ENCODE measurements at regions not wholly inside any gene's neighbourhood (a gene's known extent, or its start where the extent isn't known, plus 50 kb on each side); places are given as distances from the start of the nearest gene placed in this dataset.

DNA sequence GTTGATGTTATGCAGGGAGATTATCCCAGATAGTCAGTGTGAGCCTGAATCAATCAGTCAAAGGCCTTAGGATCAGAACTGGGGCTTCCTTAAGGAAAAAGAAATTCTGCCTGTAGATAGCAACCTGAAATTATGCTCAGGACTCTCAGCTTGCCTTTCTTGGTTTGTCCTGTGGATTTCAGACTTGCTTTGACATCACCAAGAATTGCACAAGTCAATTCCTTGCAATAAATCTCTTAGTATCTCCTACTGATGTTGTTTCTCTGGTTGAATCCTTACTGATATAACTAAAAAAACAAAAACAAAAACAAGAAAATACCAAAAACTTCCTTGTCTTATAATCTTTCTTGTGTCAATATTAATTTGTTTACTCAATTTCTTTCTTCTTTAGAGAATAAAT lies 258.9 kb upstream of the TCF21 start:
- no peak overlapping the region for H3K4me3 ChIP-seq (ENCODE audit: low read depth, low read length)
- TF ChIP-seq, protein P1, sequence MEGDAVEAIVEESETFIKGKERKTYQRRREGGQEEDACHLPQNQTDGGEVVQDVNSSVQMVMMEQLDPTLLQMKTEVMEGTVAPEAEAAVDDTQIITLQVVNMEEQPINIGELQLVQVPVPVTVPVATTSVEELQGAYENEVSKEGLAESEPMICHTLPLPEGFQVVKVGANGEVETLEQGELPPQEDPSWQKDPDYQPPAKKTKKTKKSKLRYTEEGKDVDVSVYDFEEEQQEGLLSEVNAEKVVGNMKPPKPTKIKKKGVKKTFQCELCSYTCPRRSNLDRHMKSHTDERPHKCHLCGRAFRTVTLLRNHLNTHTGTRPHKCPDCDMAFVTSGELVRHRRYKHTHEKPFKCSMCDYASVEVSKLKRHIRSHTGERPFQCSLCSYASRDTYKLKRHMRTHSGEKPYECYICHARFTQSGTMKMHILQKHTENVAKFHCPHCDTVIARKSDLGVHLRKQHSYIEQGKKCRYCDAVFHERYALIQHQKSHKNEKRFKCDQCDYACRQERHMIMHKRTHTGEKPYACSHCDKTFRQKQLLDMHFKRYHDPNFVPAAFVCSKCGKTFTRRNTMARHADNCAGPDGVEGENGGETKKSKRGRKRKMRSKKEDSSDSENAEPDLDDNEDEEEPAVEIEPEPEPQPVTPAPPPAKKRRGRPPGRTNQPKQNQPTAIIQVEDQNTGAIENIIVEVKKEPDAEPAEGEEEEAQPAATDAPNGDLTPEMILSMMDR (IDR thresholded peaks at IDR 0.05; ENCODE audit: low read depth, low read length): no peak

GRCh38 chr6:133630651-133631050 lies 258.3 kb upstream of the TCF21 start:
- TF ChIP-seq, protein P1 (IDR thresholded peaks at IDR 0.05; ENCODE audit: low read depth, low read length): no peak

DNA sequence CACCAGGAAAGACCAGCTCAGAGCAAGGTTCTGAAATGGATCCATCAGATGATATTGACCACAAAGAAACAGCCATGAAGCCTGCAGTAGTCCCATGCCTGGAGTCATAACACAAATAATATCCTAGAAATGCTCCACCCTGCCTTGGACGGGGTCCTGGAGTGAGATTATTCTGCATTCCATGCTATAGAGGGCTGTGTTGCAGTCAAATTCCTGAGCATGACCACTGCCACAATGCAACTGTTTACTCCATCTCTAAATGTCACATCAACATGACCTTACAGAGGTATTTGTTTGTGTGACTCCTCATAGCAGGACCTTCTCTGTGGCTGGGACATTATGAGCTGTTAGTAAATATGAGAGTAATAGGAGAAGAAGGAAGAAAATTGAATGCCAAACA lies 257.5 kb upstream of the TCF21 start:
- TF ChIP-seq, protein P1 (IDR thresholded peaks at IDR 0.05; ENCODE audit: low read depth, low read length): peak; percentile 29; the same call in 1 of the 2 replicates
- no peak overlapping the region for H3K4me3 ChIP-seq (ENCODE audit: low read depth, low read length)

More at GRCh38 chr6:133630651-133631050, 258.3 kb upstream of the TCF21 start:
- H3K4me3 ChIP-seq (ENCODE audit: low read depth, low read length): no peak overlapping the region

DNA sequence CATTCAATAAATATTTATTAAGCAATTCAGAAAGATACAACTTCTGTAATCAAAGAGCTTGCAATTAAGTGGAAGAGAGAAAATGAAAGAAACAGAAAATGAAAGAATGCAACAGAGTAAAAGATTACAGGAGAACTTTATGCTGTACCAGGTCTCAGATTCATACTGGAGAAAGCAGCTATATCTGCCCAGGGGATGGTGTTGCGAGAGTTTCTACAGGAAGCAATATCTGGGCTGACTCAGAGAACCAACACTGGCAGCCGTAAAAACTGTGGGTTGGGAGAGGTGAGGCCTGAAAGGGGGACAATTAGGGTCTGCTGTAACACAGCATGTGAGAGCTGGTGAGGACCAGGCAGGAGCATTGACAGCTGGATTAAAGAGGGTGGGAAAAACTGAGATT lies 256.7 kb upstream of the TCF21 start:
- peak overlapping the region; percentile 6; the same call in 1 of the 2 replicates for H3K4me3 ChIP-seq (ENCODE audit: low read depth, low read length)
- TF ChIP-seq, protein P1 (IDR thresholded peaks at IDR 0.05; ENCODE audit: low read depth, low read length): no peak

- H3K4me3 ChIP-seq (ENCODE audit: low read depth, low read length): no peak overlapping the region
- TF ChIP-seq, protein P1 (IDR thresholded peaks at IDR 0.05; ENCODE audit: low read depth, low read length): no peak
These were observed 256.0 kb upstream of the TCF21 start for GRCh38 chr6:133632906-133633305.

- TF ChIP-seq, protein P1 (IDR thresholded peaks at IDR 0.05; ENCODE audit: low read depth, low read length): no peak
- H3K4me3 ChIP-seq (ENCODE audit: low read depth, low read length): no peak overlapping the region
These were observed 254.4 kb upstream of the TCF21 start for GRCh38 chr6:133634474-133634873.

GRCh38 chr6:133635447-133635846 lies 253.5 kb upstream of the TCF21 start:
- TF ChIP-seq, protein P1 (IDR thresholded peaks at IDR 0.05; ENCODE audit: low read depth, low read length): no peak
- H3K4me3 ChIP-seq (ENCODE audit: low read depth, low read length): no peak overlapping the region

All from WI38 (cell line).